ENCODE measurements at regions not wholly inside any gene's neighbourhood (a gene's known extent, or its start where the extent isn't known, plus 50 kb on each side); places are given as distances from the start of the nearest gene placed in this dataset.

DNA sequence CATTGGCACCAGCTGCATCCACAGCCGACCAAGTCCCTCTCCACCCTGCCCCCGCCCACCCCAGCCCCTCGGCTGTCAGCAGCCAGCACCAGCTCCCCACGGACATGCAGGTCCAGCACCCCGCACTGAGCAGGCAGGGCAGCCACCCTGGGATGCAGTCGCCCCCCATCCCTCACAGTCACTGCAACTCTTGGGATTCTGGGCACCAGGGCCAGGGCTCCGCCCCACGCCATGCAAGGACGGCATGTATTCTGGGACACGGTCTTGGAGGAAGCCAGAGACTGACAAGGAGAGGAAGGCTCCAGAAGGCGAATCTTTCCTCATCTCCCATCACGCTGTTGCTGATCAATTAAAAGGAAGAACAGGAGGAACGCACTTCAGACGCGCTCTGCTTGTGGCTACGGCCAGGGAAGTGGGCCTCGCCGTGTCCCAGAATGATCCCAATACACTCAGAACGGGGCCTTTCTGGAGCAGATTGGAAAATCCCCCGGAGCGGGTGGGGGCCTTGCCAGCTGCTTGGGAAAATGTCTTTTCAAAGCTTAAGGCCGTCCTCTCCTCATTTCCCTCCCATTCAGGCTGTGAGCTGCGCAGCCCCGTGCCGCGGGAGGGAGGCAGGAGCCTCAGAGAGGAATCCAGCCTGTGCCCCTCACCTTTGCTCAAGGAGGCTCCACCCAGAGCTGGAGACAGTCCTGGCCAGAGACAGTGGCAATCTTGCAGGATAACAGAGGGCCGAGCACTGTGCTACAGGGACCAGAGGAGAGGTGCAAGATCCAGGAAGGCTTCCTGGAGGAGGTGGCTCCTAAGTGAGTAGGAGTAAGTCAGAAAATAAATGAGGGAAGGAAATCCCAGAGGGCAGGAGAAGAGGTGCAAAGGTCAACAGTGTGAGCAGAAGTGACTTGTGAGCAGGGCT is 54.1 kb upstream of the DIO3 start:
- DNase-seq (ENCODE audit: low spot score) = no peak

DNA sequence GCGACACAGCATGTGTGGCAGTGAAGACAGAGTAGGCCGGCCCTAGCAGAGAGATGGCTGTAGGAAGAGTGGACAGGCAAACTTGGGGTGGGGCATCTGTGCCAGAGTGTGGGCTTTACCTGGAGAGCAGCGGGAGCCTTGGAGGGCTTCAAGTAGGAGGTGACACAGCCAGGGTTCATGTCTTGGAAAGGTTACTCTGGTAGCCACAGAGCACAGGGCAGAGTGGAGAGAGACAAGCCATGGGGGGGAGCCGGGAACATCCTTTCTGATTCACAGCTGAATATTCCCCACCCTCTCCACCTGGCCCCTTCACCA is 53.5 kb upstream of the DIO3 start:
- no peak for DNase-seq (ENCODE audit: low spot score)

DNA sequence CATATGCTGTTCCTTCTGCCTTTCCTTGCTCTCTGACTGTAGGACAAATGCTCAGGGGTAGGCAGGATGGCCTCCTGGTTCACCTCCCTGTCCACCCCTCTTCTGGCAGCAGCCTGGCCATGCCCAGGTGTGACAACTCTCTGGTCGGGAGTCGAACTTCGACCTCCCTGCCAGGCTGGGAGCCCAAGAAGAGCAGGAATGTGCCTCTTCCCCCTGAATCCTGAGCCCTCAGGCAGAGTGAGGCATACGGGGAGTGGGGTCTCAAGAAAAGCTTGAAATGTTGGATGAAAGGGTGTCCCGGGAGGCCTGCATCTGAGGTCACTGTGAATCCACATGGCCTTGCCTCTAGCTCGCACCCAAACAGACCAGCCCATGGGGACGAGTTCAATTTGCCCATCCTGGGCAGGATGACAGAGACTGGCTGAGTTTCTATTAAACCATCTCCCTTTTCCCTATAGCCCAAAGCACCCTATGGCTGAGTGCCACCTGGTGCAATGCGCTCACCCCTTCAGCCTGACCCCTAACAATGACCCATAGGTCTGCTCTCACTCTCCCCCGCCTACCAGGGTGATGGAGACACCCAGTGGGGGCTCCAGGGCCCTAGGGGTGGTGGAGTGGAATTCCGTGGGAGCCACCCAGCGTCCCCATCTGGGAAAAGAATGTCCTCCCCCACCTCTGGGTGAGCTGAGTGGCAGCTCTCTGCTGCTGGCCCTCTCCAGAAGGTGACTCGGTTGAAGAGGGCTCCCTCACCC is 52.9 kb upstream of the DIO3 start:
- no peak for DNase-seq (ENCODE audit: low spot score)

DNA sequence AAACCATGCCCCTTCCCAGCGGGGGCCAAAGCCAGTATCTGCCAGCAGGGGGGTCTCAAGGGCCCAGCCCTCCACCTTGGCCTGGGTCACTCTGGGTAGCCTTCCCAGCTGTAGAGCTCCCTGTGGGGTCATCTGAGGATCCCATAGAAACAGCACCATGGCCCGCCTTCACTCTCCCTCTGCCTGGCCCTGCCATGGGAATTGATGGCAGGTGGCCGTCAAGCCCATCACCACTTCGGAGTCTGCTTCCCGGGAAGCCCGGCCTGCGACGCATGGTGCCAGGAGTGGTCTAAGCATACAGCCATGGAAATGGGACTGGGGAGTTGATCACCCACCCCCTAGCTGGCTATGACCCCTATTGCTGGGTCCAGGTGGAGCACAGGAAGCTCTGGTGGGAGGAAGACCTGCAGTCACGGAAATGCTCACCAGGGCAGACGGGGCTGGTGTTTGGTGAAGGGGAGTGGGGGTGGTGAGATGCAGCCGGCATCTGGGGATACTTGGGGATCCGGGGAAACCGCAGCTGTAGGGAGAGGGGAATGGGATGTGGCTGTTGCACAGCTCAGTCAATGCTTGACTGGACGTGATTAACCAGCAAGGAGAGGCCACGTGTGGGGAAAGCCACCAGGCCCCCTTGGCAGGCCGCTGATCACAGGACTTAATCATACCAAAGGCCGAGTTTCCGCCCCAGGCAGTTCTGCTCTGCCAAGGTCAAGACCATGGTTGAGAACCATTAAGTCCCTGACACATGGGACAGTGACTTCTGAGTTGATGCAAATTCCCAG is 52.2 kb upstream of the DIO3 start:
- no peak for DNase-seq (ENCODE audit: low spot score)

GRCh38 chr14:101509730-101510371 is 51.4 kb upstream of the DIO3 start:
- DNase-seq (ENCODE audit: low spot score) = no peak

GRCh38 chr14:101511199-101511598 is 50.1 kb upstream of the DIO3 start:
- DNase-seq (ENCODE audit: low spot score) = no peak

Data from SW480 (cell line).